GM21825 (cell line): ENCODE measurements at regions not wholly inside any gene's neighbourhood (a gene's known extent, or its start where the extent isn't known, plus 50 kb on each side); places are given as distances from the start of the nearest gene placed in this dataset.

Source experiments
- ATAC-seq: cut with Tn5 transposase; IDR thresholded peaks from one replicate; pipeline ENCODE4 v1.9.1; 2021; ENCODE audit warnings: mild to moderate bottlenecking, moderate library complexity; ENCODE audit not compliant: unreplicated experiment

DNA sequence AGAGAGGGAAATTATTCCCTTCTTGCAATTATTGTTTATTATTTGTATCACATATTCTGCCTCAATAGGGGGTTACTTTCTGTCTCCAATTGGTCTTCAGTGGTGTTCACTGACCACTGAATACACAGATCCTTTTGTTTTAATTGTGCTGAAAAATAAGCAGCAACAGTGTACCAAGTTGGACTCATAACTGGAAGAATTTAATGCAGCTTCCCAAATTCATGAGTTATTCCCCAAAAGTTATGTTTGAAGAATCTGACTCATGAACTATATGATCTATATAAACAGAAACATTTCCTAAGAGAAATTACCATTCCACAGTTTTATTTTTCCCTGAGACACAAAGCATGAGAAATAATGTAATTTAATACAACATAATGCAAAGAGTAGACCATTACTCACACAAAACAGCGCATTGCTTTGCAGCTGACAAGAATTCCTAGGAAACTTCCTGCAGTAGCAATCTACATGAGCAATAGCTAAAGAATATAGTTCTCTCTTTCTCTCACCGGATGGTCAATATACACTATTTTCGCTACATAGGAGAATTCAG is 479.2 kb downstream of the HTR7 start:
- ATAC-seq = no peak

- ATAC-seq = no peak
These were observed 476.4 kb downstream of the HTR7 start for GRCh38 chr10:90381468-90381867.

DNA sequence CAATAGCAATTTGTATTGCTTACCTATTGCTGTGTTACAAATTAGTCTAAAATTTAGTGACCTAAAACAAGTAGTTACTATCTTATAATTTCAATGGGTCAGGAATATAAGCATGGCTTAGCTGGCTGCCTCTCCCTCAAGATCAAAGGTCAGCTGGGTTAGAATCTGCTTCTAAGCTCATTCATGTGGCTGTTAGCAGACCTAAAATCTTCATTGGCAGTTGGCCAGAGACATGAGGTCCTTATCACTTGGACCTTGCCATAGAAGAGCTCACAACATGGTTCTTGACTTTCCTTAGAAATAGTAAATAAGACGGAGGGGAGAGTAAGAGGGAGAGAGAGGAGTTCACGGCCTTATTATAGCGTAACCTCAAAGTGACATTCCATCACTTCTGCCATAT is 468.0 kb downstream of the HTR7 start:
- ATAC-seq = no peak

DNA sequence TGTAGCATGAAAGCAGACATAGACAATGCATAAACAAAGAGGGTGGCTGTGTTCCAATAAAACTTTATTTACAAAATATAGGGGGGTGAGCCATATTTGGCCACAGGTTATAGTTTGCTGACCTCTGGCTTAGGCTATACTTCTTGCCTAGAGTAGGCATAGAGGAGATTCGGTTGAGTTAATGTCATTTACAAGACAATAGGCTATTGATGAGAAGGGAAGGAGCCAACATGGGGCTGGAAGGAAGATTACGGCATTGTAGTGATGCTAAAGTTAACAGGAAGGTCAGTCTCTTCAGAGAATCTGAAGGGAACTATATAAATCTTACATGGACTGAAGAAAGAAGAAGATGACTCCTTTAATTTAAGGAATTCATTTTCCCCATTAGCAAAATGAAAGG is 463.5 kb downstream of the HTR7 start:
- ATAC-seq = no peak

- no peak for ATAC-seq
These were observed 461.1 kb downstream of the HTR7 start for GRCh38 chr10:90396721-90397120.

- ATAC-seq = no peak
These were observed 459.3 kb downstream of the HTR7 start for GRCh38 chr10:90398566-90398965.

GRCh38 chr10:90399782-90400181 is 458.1 kb downstream of the HTR7 start:
- no peak for ATAC-seq

- no peak for ATAC-seq
These were observed 454.4 kb downstream of the HTR7 start for GRCh38 chr10:90403211-90404000.

GRCh38 chr10:90407131-90407530 is 450.7 kb downstream of the HTR7 start:
- ATAC-seq = no peak

GRCh38 chr10:90407851-90408250 is 450.0 kb downstream of the HTR7 start:
- no peak for ATAC-seq

DNA sequence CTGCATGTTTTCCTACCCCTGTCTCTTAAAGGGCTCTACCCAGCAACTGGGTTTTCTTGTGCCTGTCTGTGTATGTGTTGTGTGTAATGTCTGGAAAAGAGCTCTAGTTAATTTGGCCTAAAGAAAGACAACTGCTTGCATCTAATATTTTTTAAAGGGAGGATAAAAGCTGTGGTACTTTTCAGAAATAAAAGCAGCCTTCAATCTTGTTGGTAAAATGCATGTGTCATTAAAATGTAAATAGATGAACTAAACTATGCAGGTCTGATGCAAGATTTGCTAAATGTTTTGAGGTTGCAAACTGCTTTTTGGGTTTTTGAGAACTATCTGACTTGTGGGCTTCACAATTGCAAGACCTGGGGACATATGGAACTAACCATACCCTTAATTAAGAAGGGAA is 445.3 kb downstream of the HTR7 start:
- no peak for ATAC-seq

DNA sequence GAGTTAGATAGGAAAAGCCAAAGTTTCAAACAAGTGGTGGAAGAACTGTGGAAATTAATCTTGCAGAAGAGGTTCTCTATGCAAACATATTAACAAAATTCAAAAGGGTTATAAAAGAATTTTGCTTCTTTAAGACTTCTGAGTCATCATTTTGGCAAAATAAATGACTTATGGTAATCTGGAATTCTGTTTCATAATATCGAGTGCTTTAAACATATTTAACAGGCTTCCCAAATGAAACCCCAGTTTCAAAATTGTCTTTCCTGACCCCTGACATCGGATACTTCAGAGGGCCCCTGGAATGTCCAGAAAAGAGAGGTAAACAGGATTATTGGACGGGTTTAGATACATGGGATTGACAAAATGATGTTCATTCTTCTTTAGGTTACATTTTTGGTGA is 444.6 kb downstream of the HTR7 start:
- ATAC-seq = no peak

DNA sequence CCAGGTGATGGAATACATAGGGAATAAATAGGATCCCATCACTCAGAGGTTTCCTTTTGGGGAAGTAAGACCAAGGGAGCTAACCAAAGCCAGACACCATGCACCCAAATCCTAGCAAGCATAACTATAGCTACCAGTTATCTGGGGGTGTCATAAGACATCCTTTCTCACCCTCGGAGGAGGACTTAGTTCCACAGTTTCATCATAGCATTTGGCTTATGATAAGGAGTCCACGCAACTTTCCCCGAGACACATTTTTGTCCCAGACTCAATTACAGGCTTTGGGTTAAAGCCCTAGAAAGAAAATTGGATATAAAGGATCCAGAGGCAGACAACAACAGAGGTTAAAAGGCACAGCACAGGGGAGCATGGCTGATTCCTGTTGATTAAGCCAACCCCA is 442.9 kb downstream of the HTR7 start:
- ATAC-seq = no peak

DNA sequence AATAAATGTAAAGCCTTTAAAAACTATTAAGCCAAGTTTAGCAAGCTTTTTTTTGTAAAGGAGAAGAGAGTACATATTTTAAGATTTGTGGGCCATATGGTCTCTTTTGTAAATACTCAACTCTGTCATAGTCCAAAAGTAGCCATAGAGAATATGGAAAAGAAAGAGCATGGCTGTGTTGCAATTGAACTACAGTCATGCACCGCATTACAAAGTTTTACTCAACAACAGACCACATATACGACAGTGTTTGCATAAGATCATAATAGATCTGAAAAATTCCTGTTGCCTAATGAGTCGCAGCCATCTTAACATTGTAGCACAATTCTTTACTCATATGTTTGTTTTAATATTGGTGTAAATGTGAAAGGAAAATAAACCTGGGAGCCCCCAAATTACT is 440.8 kb downstream of the HTR7 start:
- no peak for ATAC-seq

- no peak for ATAC-seq
These were observed 440.2 kb downstream of the HTR7 start for GRCh38 chr10:90417476-90418210.

GRCh38 chr10:90418869-90419652 is 438.8 kb downstream of the HTR7 start:
- ATAC-seq = no peak

GRCh38 chr10:90420637-90421318 is 437.1 kb downstream of the HTR7 start:
- ATAC-seq = peak; percentile 57

DNA sequence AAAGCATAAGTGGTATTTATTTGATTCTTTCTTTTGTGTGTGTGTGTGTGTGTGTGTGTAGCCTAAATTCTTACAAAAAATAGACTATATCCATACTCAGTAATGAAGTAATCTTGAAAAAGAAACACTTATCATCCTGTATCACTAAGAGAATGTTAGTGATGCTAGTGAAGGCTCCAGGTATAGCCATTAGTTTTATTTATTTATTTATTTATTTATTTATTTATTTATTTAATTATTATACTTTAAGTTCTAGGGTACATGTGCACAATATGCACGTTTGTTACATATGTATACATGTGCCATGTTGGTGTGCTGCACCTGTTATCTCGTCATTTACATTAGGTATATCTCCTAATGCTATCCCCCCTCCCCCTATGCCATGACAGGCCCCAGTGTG is 436.0 kb downstream of the HTR7 start:
- ATAC-seq = no peak

- no peak for ATAC-seq
These were observed 433.1 kb downstream of the HTR7 start for GRCh38 chr10:90424730-90425129.

DNA sequence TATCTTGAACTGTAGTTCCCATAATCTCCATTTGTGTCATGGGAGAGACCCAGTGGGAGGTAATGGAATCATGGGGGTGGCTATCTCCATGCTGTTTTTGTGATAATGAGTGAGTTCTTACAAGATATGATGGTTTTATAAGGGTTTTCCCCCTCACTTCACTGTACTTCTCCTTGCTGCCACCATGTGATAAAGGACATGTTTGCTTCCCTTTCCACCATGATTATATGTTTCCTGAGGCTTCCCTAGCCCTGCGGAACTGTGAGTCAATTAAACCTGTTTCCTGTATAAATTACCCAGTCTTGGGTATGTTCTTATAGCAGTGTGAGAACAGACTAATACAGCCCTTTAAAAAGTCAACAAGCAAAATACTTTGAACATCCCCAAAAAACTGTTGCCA is 427.7 kb downstream of the HTR7 start:
- no peak for ATAC-seq

DNA sequence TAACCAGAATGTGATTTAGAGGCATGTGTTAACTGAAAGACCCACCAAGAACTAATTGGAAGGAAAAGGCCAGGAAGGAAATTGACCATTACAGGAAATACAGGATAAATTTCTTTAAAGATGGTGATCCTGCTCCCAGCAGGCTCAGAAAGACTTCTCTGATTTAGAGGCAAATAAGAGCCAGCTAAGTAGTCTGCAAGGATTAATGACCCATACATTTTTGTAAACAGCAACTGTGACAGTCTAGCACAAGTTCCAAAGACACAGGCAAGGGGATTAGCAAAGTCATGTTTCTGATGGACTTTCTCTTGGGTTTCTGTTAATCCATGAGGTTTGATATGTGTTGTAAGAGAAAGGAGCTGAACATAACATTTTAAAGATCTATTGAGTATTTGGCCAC is 425.0 kb downstream of the HTR7 start:
- no peak for ATAC-seq
